ENCODE measurements at regions not wholly inside any gene's neighbourhood (a gene's known extent, or its start where the extent isn't known, plus 50 kb on each side); places are given as distances from the start of the nearest gene placed in this dataset.

GRCh38 chr6:146917979-146918378 is 286.2 kb upstream of the STXBP5 start:
- no peak for DNase-seq (ENCODE audit: low read depth)
- TF ChIP-seq CTCF (IDR thresholded peaks at IDR 0.05; ENCODE audit: insufficient read depth, low read depth, low read length, missing control alignments), result no peak

GRCh38 chr6:146919017-146919416 is 285.2 kb upstream of the STXBP5 start:
- no peak overlapping the region for H3K4me3 ChIP-seq (ENCODE audit: low read depth, low read length)
- no peak for DNase-seq (ENCODE audit: low read depth)
- TF ChIP-seq CTCF (IDR thresholded peaks at IDR 0.05; ENCODE audit: insufficient read depth, low read depth, low read length, missing control alignments), result no peak

More at GRCh38 chr6:146917979-146918378, 286.2 kb upstream of the STXBP5 start:
- H3K4me3 ChIP-seq (ENCODE audit: low read depth, low read length), result no peak overlapping the region

GRCh38 chr6:146923205-146923833 is 280.9 kb upstream of the STXBP5 start:
- H3K4me3 ChIP-seq (ENCODE audit: low read depth, low read length), result no peak overlapping the region
- DNase-seq (ENCODE audit: low read depth), result no peak
- TF ChIP-seq CTCF (IDR thresholded peaks at IDR 0.05; ENCODE audit: insufficient read depth, low read depth, low read length, missing control alignments), result no peak

- no peak overlapping the region for H3K4me3 ChIP-seq (ENCODE audit: low read depth, low read length)
- no peak for DNase-seq (ENCODE audit: low read depth)
- TF ChIP-seq CTCF (IDR thresholded peaks at IDR 0.05; ENCODE audit: insufficient read depth, low read depth, low read length, missing control alignments), result no peak
These were observed 278.4 kb upstream of the STXBP5 start for GRCh38 chr6:146925846-146926245.

- DNase-seq (ENCODE audit: low read depth), result no peak
These were observed 275.7 kb upstream of the STXBP5 start for GRCh38 chr6:146928503-146928902.

GRCh38 chr6:146931214-146931613 is 273.0 kb upstream of the STXBP5 start:
- DNase-seq (ENCODE audit: low read depth), result no peak
- no peak overlapping the region for H3K4me3 ChIP-seq (ENCODE audit: low read depth, low read length)
- no peak for TF ChIP-seq CTCF (IDR thresholded peaks at IDR 0.05; ENCODE audit: insufficient read depth, low read depth, low read length, missing control alignments)

More at GRCh38 chr6:146928503-146928902, 275.7 kb upstream of the STXBP5 start:
- TF ChIP-seq CTCF (IDR thresholded peaks at IDR 0.05; ENCODE audit: insufficient read depth, low read depth, low read length, missing control alignments), result no peak
- H3K4me3 ChIP-seq (ENCODE audit: low read depth, low read length), result no peak overlapping the region

- no peak for DNase-seq (ENCODE audit: low read depth)
- TF ChIP-seq CTCF (IDR thresholded peaks at IDR 0.05; ENCODE audit: insufficient read depth, low read depth, low read length, missing control alignments), result no peak
- no peak overlapping the region for H3K4me3 ChIP-seq (ENCODE audit: low read depth, low read length)
These were observed 266.9 kb upstream of the STXBP5 start for GRCh38 chr6:146937316-146937715.

Measured in GM12865 (cell line).